Endothelial cell of umbilical vein (primary cell): ENCODE measurements at regions not wholly inside any gene's neighbourhood (a gene's known extent, or its start where the extent isn't known, plus 50 kb on each side); places are given as distances from the start of the nearest gene placed in this dataset.

Experiments used
- BruUV-seq: library from RNA; stranded (reverse); fragments of 400-500 nt; replicated peaks from 2 replicates; lab custom pipeline; 2021; lab: Mats Ljungman, UMichigan
- CTCF ChIA-PET: fragments of 300-600, 350-600 bp; sonication (Branson Sonifier 250); formaldehyde crosslinking; loops from one replicate; lab custom pipeline; 2021; ENCODE audit warnings: antibody characterized with exemption, inconsistent platforms; lab: Charles Lee
- POLR2A ChIA-PET: fragments of 300-600, 350-600 bp; sonication (Branson Sonifier 250); formaldehyde crosslinking; loops from one replicate; lab custom pipeline; 2021; ENCODE audit warnings: antibody characterized with exemption, inconsistent platforms; lab: Charles Lee
- DNase-seq: peaks from one replicate; pipeline ENCODE4 v3.0.0-alpha.2; 2011; ENCODE audit warnings: low read depth, low spot score
- FAIRE-seq: peaks from 2 replicates; lab custom pipeline; 2011; peaks lifted over from hg19 to GRCh38; lab: Jason Lieb, UNC
- H2AFZ ChIP-seq: 2 replicates; pipeline ENCODE4 v1.6.0; 2012; ENCODE audit warnings: low read depth, low read length, control low read depth, inconsistent platforms
- H3K27ac ChIP-seq: 2 replicates; pipeline ENCODE4 v1.5.1; 2011; ENCODE audit warnings: low read depth, mild to moderate bottlenecking, control low read depth, low read length, moderate library complexity; ENCODE audit not compliant: insufficient read depth
- H3K27me3 ChIP-seq, 2 experiments: 2 replicates each; pipeline versions ENCODE4 v1.6.0 to v1.6.1; 2011; ENCODE audit warnings: low read length in 2 of 2, mixed read lengths in 1 of 2; ENCODE audit not compliant: control insufficient read depth in 2 of 2, insufficient read depth in 2 of 2
- H3K36me3 ChIP-seq, 2 experiments: 2 replicates in 1 of 2; 3 replicates in 1 of 2; pipeline ENCODE4 v1.5.1; 2011; ENCODE audit warnings: low read length in 2 of 2, mild to moderate bottlenecking in 1 of 2, moderate library complexity in 1 of 2; ENCODE audit not compliant: control insufficient read depth in 2 of 2, insufficient read depth in 2 of 2; ENCODE audit errors: extremely low read depth in 1 of 2
- H3K4me1 ChIP-seq: 3 replicates; pipeline ENCODE4 v1.5.1; 2011; ENCODE audit warnings: mild to moderate bottlenecking, low read length; ENCODE audit not compliant: control insufficient read depth, insufficient read depth; ENCODE audit errors: extremely low read depth
- H3K4me2 ChIP-seq: 2 replicates; pipeline ENCODE4 v1.6.1; 2011; ENCODE audit warnings: low read length, control low read depth, mixed read lengths; ENCODE audit not compliant: insufficient read depth
- H3K4me3 ChIP-seq, 3 experiments: fragments of 200-600 bp in 1 of 3; sonication (generic), shearing (Covaris generic) in 1 of 3; replicated peaks in 1 of 3; 2 replicates each; pipeline ENCODE4 v1.5.1; 2011 to 2016; ENCODE audit warnings: control low read depth in 3 of 3, low read length in 3 of 3, mild to moderate bottlenecking in 2 of 3, inconsistent platforms in 1 of 3, low read depth in 1 of 3, moderate library complexity in 1 of 3; ENCODE audit not compliant: insufficient read depth in 1 of 3
- H3K79me2 ChIP-seq: 2 replicates; pipeline ENCODE4 v1.6.0; 2012; ENCODE audit warnings: low read length, inconsistent platforms; ENCODE audit not compliant: control insufficient read depth, insufficient read depth
- H3K9ac ChIP-seq: replicated peaks from 2 replicates; pipeline ENCODE3; 2011; ENCODE audit warnings: low read length, control low read depth; ENCODE audit not compliant: insufficient read depth; ENCODE audit errors: extremely low read depth
- H3K9me1 ChIP-seq: replicated peaks from 3 replicates; pipeline ENCODE4 v1.6.0; 2011; ENCODE audit warnings: mild to moderate bottlenecking, low read length; ENCODE audit not compliant: control insufficient read depth, insufficient read depth; ENCODE audit errors: extremely low read depth
- H3K9me3 ChIP-seq: replicated peaks from 2 replicates; pipeline ENCODE4 v1.5.1; 2012; ENCODE audit warnings: low read length, inconsistent platforms; ENCODE audit not compliant: control insufficient read depth, insufficient read depth
- H4K20me1 ChIP-seq: replicated peaks from 2 replicates; pipeline ENCODE3; 2011; ENCODE audit warnings: mild to moderate bottlenecking, low read length; ENCODE audit not compliant: control insufficient read depth, insufficient read depth; ENCODE audit errors: extremely low read depth
- EZH2 ChIP-seq: IDR thresholded peaks from 2 replicates; pipeline ENCODE4 v1.6.1; 2012; ENCODE audit warnings: borderline replicate concordance, low read depth, mild to moderate bottlenecking, moderate library complexity, low read length, inconsistent platforms; ENCODE audit not compliant: severe bottlenecking
- FOS ChIP-seq: IDR thresholded peaks from 2 replicates; pipeline ENCODE4 v1.6.1; 2011; ENCODE audit warnings: mild to moderate bottlenecking, low read length, moderate library complexity, borderline replicate concordance; ENCODE audit not compliant: insufficient read depth
- GATA2 ChIP-seq: IDR thresholded peaks from 2 replicates; pipeline ENCODE4 v1.7.0; 2011; ENCODE audit warnings: low read depth, mild to moderate bottlenecking, moderate library complexity, mixed read lengths, low read length; ENCODE audit not compliant: insufficient read length, insufficient read depth
- JUN ChIP-seq: IDR thresholded peaks from 2 replicates; pipeline ENCODE4 v1.6.1; 2011; ENCODE audit warnings: borderline replicate concordance, low read depth; ENCODE audit not compliant: insufficient read length, insufficient read depth
- MYC ChIP-seq: IDR thresholded peaks from one replicate; pipeline ENCODE4 v1.6.1; 2011; ENCODE audit warnings: mild to moderate bottlenecking, low read depth, low read length
- POLR2A ChIP-seq: IDR thresholded peaks from 2 replicates; pipeline ENCODE4 v1.6.1; 2012; ENCODE audit warnings: low read depth, mild to moderate bottlenecking, control low read depth, low read length
- POLR2AphosphoS5 ChIP-seq: IDR thresholded peaks from 2 replicates; pipeline ENCODE4 v1.6.1; 2012; ENCODE audit warnings: low read depth, mild to moderate bottlenecking, control low read depth, low read length, moderate library complexity; ENCODE audit not compliant: insufficient read depth
- dilution Hi-C: fragments of 300-500 bp; cut with MboI; formaldehyde crosslinking; loops from one replicate; pipeline ENCODE4 v1.15.0; 2019; ENCODE audit warnings: low sequenced_read_pairs; ENCODE audit not compliant: extremely low pct_ligation_motif_present
- intact Hi-C: fragments of 100-400 bp; cut with micrococcal nuclease; formaldehyde crosslinking; loops from one replicate; pipeline ENCODE4 v1.10.0; 2022
- TF ChIP-seq, protein P1 (sequence below), 2 donors: IDR thresholded peaks; 1 replicate in 1 of 2; 2 replicates in 1 of 2; pipeline ENCODE4 v1.5.1; 2011; ENCODE audit warnings: low read length in 2 of 2, mild to moderate bottlenecking in 2 of 2, moderate library complexity in 2 of 2, control low read depth in 1 of 2, inconsistent platforms in 1 of 2, low read depth in 1 of 2; ENCODE audit not compliant: insufficient read depth in 1 of 2; ENCODE audit errors: extremely low read depth in 1 of 2
- TF ChIP-seq, protein P2 (sequence below): IDR thresholded peaks from 2 replicates; pipeline ENCODE4 v1.6.1; 2011; ENCODE audit not compliant: insufficient read depth, insufficient read length

DNA sequence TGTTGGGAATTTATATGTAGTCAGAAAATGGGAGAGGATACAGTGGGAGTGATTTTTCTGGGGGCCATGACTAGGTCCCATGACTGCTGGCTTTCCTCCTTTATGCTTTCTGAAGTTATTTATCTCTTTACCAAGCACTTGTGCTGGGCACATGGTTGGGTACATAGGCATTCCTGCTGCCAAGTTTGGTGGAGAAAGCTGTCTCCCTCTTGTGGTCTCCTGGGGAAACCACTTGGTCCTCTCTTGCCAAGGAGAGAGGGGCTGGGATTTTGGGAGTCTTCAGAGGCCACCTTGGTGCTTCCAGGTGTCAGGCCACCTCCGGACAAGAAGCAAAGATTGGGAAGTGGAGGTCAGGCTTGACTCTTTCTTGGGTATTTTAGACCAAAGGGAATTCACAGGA is 120.2 kb upstream of the KCNE2 start:
- dilution Hi-C loops, result no loop called here
- DNase-seq, result peak; percentile 31

DNA sequence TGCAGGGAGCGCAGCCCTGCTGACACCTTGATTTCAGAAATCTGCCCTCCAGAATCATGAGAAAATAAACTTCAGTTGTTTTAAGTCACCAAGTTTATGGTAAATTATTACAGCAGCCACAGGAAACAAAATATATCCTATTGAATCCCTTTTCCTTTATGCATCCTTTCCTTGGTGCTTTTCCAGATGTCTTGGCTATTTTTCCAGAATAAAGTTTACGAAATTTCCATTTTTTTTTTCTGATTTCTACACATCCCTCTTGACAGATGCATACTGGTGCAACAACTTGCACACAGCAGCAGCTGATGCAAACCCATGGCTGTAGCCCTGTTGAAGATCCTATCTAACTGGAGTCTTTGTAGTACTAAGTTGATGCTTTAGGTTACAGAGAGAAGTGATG is 111.1 kb upstream of the KCNE2 start:
- no peak for FAIRE-seq
- Histone ChIP-seq H3K27me3 (peaks cover 3 to 11% of the 10 kb centered on the region in 2 experiments), H2AFZ (no peak overlapping the region), H3K4me1 (no peaks in the 10 kb centered on the region), H3K4me2 (no peak overlapping the region), H3K9me1 (no peaks in the 10 kb centered on the region), H3K4me3 (no peak overlapping the region), H3K27ac (no peak overlapping the region), H3K36me3 (no peaks in the 10 kb centered on the region), H4K20me1 (no peaks in the 10 kb centered on the region), H3K9ac (no peak overlapping the region), H3K79me2 (no peaks in the 10 kb centered on the region), H3K9me3 (no peaks in the 10 kb centered on the region)
- dilution Hi-C loops, result no loop called here
- TF ChIP-seq MYC, result no peak
- no peak for TF ChIP-seq POLR2AphosphoS5
- TF ChIP-seq, protein P1, sequence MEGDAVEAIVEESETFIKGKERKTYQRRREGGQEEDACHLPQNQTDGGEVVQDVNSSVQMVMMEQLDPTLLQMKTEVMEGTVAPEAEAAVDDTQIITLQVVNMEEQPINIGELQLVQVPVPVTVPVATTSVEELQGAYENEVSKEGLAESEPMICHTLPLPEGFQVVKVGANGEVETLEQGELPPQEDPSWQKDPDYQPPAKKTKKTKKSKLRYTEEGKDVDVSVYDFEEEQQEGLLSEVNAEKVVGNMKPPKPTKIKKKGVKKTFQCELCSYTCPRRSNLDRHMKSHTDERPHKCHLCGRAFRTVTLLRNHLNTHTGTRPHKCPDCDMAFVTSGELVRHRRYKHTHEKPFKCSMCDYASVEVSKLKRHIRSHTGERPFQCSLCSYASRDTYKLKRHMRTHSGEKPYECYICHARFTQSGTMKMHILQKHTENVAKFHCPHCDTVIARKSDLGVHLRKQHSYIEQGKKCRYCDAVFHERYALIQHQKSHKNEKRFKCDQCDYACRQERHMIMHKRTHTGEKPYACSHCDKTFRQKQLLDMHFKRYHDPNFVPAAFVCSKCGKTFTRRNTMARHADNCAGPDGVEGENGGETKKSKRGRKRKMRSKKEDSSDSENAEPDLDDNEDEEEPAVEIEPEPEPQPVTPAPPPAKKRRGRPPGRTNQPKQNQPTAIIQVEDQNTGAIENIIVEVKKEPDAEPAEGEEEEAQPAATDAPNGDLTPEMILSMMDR (IDR thresholded peaks at IDR 0.05; ENCODE audit: extremely low read depth in 1 of 2, insufficient read depth in 1 of 2, low read depth in 1 of 2, low read length in 2 of 2), result no peak
- no peak for TF ChIP-seq JUN
- TF ChIP-seq, protein P2, sequence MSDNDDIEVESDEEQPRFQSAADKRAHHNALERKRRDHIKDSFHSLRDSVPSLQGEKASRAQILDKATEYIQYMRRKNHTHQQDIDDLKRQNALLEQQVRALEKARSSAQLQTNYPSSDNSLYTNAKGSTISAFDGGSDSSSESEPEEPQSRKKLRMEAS, result no peak
- no peak for TF ChIP-seq POLR2A
- no peak for TF ChIP-seq GATA2
- TF ChIP-seq FOS, result no peak
- TF ChIP-seq EZH2, result no peak
- intact Hi-C loops, result no loop called here
- ChIA-PET POLR2A (no interaction called here), CTCF (interaction anchor here (1.5 kb wide), 1 partner anchor 95 kb away, joined by 4 read pairs; no protein-coding TSS in a partner anchor)
- no TSS peak for BruUV-seq
- DNase-seq, result no peak

More for the DNA sequence above, 120.2 kb upstream of the KCNE2 start:
- Histone ChIP-seq H3K9me3 (no peaks in the 10 kb centered on the region), H3K27me3 (peaks cover 2 to 5% of the 10 kb centered on the region in 2 experiments), H3K4me3 (no peak overlapping the region), H3K36me3 (no peaks in the 10 kb centered on the region), H2AFZ (no peak overlapping the region), H3K4me2 (no peak overlapping the region), H4K20me1 (no peaks in the 10 kb centered on the region), H3K27ac (no peak overlapping the region), H3K4me1 (no peaks in the 10 kb centered on the region), H3K9me1 (no peaks in the 10 kb centered on the region), H3K9ac (no peak overlapping the region), H3K79me2 (no peaks in the 10 kb centered on the region)
- no peak for FAIRE-seq
- CTCF ChIA-PET, result interaction anchor here (0.5 to 8.0 kb wide), 7 partner anchors 9 to 320 kb away, joined by 3 to 136 read pairs (median 4); no protein-coding TSS in a partner anchor
- BruUV-seq, result no TSS peak
- intact Hi-C loops, result loop anchor here (1.0 to 5.0 kb wide), 2 partner anchors 171 to 319 kb away; partner anchors contain the start of genes MRPS6 and SLC5A3
- POLR2A ChIA-PET, result no interaction called here
- TF ChIP-seq, protein P1 (IDR thresholded peaks at IDR 0.05; ENCODE audit: extremely low read depth in 1 of 2, insufficient read depth in 1 of 2, low read depth in 1 of 2, low read length in 2 of 2), result peak; percentile 53 to 62
- no peak for TF ChIP-seq POLR2A
